ENCODE measurements at regions not wholly inside any gene's neighbourhood (a gene's known extent, or its start where the extent isn't known, plus 50 kb on each side); places are given as distances from the start of the nearest gene placed in this dataset.

GRCh38 chr2:198483051-198483450, 678.7 kb downstream of the PLCL1 start:
- DNase-seq, result no peak

- no peak for DNase-seq
Observed at GRCh38 chr2:198479065-198479464, 674.7 kb downstream of the PLCL1 start.

GRCh38 chr2:198478361-198478760, 674.0 kb downstream of the PLCL1 start:
- DNase-seq, result no peak

- DNase-seq, result no peak
Observed at GRCh38 chr2:198476007-198476406, 671.6 kb downstream of the PLCL1 start.

- DNase-seq, result no peak
Observed at GRCh38 chr2:198471291-198471690, 666.9 kb downstream of the PLCL1 start.

- no peak for DNase-seq
Observed at GRCh38 chr2:198468136-198468535, 663.7 kb downstream of the PLCL1 start.

GRCh38 chr2:198465970-198466369, 661.6 kb downstream of the PLCL1 start:
- no peak for DNase-seq

GRCh38 chr2:198456418-198456817, 652.0 kb downstream of the PLCL1 start:
- DNase-seq, result no peak

- DNase-seq, result no peak
Observed at GRCh38 chr2:198453866-198454265, 649.5 kb downstream of the PLCL1 start.

GRCh38 chr2:198452327-198452726, 647.9 kb downstream of the PLCL1 start:
- DNase-seq, result no peak

GRCh38 chr2:198448789-198449188, 644.4 kb downstream of the PLCL1 start:
- no peak for DNase-seq

- DNase-seq, result no peak
Observed at GRCh38 chr2:198444800-198445287, 640.5 kb downstream of the PLCL1 start.

GRCh38 chr2:198441901-198442300, 637.5 kb downstream of the PLCL1 start:
- no peak for DNase-seq

GRCh38 chr2:198441246-198441645, 636.9 kb downstream of the PLCL1 start:
- DNase-seq, result no peak

- DNase-seq, result no peak
Observed at GRCh38 chr2:198440833-198441232, 636.4 kb downstream of the PLCL1 start.

- no peak for DNase-seq
Observed at GRCh38 chr2:198438331-198438730, 633.9 kb downstream of the PLCL1 start.

- DNase-seq, result no peak
Observed at GRCh38 chr2:198424112-198424511, 619.7 kb downstream of the PLCL1 start.

GRCh38 chr2:198417836-198418235, 613.4 kb downstream of the PLCL1 start:
- no peak for DNase-seq

- DNase-seq, result no peak
Observed at GRCh38 chr2:198414976-198415375, 610.6 kb downstream of the PLCL1 start.

- DNase-seq, result no peak
Observed at GRCh38 chr2:198411936-198412335, 607.5 kb downstream of the PLCL1 start.

- DNase-seq, result no peak
Observed at GRCh38 chr2:198408171-198408570, 603.8 kb downstream of the PLCL1 start.

- DNase-seq, result no peak
Observed at GRCh38 chr2:198405311-198405710, 600.9 kb downstream of the PLCL1 start.

GRCh38 chr2:198401644-198402043, 597.3 kb downstream of the PLCL1 start:
- no peak for DNase-seq

GRCh38 chr2:198400999-198401398, 596.6 kb downstream of the PLCL1 start:
- no peak for DNase-seq

GRCh38 chr2:198394208-198394607, 589.8 kb downstream of the PLCL1 start:
- DNase-seq, result no peak

- no peak for DNase-seq
Observed at GRCh38 chr2:198390670-198391069, 586.3 kb downstream of the PLCL1 start.
